H9 (cell line): ENCODE measurements at regions not wholly inside any gene's neighbourhood (a gene's known extent, or its start where the extent isn't known, plus 50 kb on each side); places are given as distances from the start of the nearest gene placed in this dataset.

Experiments used
- DNase-seq: peaks from one replicate; pipeline ENCODE4 v3.0.0-alpha.2; 2017
- H2AFZ ChIP-seq: one replicate; pipeline ENCODE4 v1.6.1; 2013; ENCODE audit warnings: mild to moderate bottlenecking, low read length, control low read depth, moderate library complexity
- H2AK5ac ChIP-seq: 2 replicates; pipeline ENCODE4 v1.6.1; 2013; ENCODE audit warnings: low read length, control low read depth, mixed read lengths; ENCODE audit not compliant: insufficient read length
- H2BK120ac ChIP-seq: one replicate; pipeline ENCODE4 v1.6.1; 2013; ENCODE audit warnings: low read depth, mild to moderate bottlenecking, low read length, control low read depth, inconsistent platforms; ENCODE audit not compliant: poor library complexity, severe bottlenecking
- H2BK12ac ChIP-seq: 2 replicates; pipeline ENCODE4 v1.6.1; 2013; ENCODE audit warnings: low read length, control low read depth, mixed read lengths, low read depth; ENCODE audit not compliant: insufficient read length
- H2BK15ac ChIP-seq: 2 replicates; pipeline ENCODE4 v1.6.1; 2013; ENCODE audit warnings: low read depth, low read length, control low read depth
- H2BK20ac ChIP-seq: one replicate; pipeline ENCODE4 v1.6.1; 2013; ENCODE audit warnings: low read depth, mild to moderate bottlenecking, low read length, control low read depth, inconsistent platforms; ENCODE audit not compliant: poor library complexity, severe bottlenecking
- H2BK5ac ChIP-seq: 2 replicates; pipeline ENCODE4 v1.6.1; 2013; ENCODE audit warnings: low read length, control low read depth, mixed read lengths; ENCODE audit not compliant: insufficient read length
- H3K14ac ChIP-seq: 2 replicates; pipeline ENCODE4 v1.6.1; 2013; ENCODE audit warnings: low read length, control low read depth; ENCODE audit not compliant: insufficient read depth
- H3K18ac ChIP-seq: 2 replicates; pipeline ENCODE4 v1.6.1; 2013; ENCODE audit warnings: low read depth, mild to moderate bottlenecking, mixed read lengths, low read length, control low read depth; ENCODE audit not compliant: insufficient read length
- H3K23ac ChIP-seq: 2 replicates; pipeline ENCODE4 v1.6.1; 2013; ENCODE audit warnings: low read length, control low read depth, mixed read lengths, low read depth; ENCODE audit not compliant: insufficient read length
- H3K23me2 ChIP-seq: 2 replicates; pipeline ENCODE4 v1.6.1; 2013; ENCODE audit warnings: low read depth, mild to moderate bottlenecking, mixed read lengths, low read length, control low read depth; ENCODE audit not compliant: insufficient read length, poor library complexity, severe bottlenecking
- H3K27ac ChIP-seq: 2 replicates; pipeline ENCODE4 v1.5.1; 2013; ENCODE audit warnings: low read length, control low read depth, mixed read lengths, low read depth; ENCODE audit not compliant: insufficient read length
- H3K27me3 ChIP-seq: 2 replicates; pipeline ENCODE4 v1.6.1; 2013; ENCODE audit warnings: low read length, control low read depth, inconsistent platforms; ENCODE audit not compliant: insufficient read depth
- H3K4ac ChIP-seq: 2 replicates; pipeline ENCODE4 v1.6.1; 2013; ENCODE audit warnings: low read depth, mild to moderate bottlenecking, control low read depth, inconsistent platforms, low read length, moderate library complexity
- H3K4me1 ChIP-seq: 2 replicates; pipeline ENCODE4 v1.6.1; 2013; ENCODE audit warnings: low read length, control low read depth, inconsistent platforms; ENCODE audit not compliant: insufficient read depth
- H3K4me2 ChIP-seq: 2 replicates; pipeline ENCODE4 v1.6.1; 2013; ENCODE audit warnings: low read length, control low read depth, mixed read lengths; ENCODE audit not compliant: insufficient read length, insufficient read depth
- H3K56ac ChIP-seq: 2 replicates; pipeline ENCODE4 v1.6.1; 2013; ENCODE audit warnings: low read depth, mild to moderate bottlenecking, mixed read lengths, low read length, control low read depth; ENCODE audit not compliant: insufficient read length
- H3K79me1 ChIP-seq: 2 replicates; pipeline ENCODE4 v1.6.1; 2013; ENCODE audit warnings: low read depth, mild to moderate bottlenecking, moderate library complexity, low read length, control low read depth, inconsistent platforms; ENCODE audit not compliant: insufficient read depth, poor library complexity, severe bottlenecking
- H3K79me2 ChIP-seq: 2 replicates; pipeline ENCODE4 v1.6.1; 2013; ENCODE audit warnings: low read length, control low read depth, inconsistent platforms; ENCODE audit not compliant: insufficient read depth
- H3K9ac ChIP-seq: 2 replicates; pipeline ENCODE4 v1.6.1; 2013; ENCODE audit warnings: low read length, control low read depth, mixed read lengths; ENCODE audit not compliant: insufficient read length; ENCODE audit errors: extremely low read depth
- H3K9me3 ChIP-seq: one replicate; pipeline ENCODE4 v1.6.1; 2013; ENCODE audit warnings: low read depth, low read length, inconsistent platforms; ENCODE audit not compliant: control insufficient read depth
- H3T11ph ChIP-seq: one replicate; pipeline ENCODE4 v1.6.1; 2013; ENCODE audit warnings: mild to moderate bottlenecking, low read length, control low read depth, inconsistent platforms
- H4K20me1 ChIP-seq: one replicate; pipeline ENCODE4 v1.6.1; 2013; ENCODE audit not compliant: control insufficient read depth, insufficient read length, insufficient read depth
- H4K5ac ChIP-seq: 2 replicates; pipeline ENCODE4 v1.6.1; 2013; ENCODE audit warnings: low read depth, mild to moderate bottlenecking, mixed read lengths, low read length, control low read depth; ENCODE audit not compliant: insufficient read length
- H4K8ac ChIP-seq: replicated peaks from 2 replicates; pipeline ENCODE4 v1.6.1; 2013; ENCODE audit warnings: low read length, control low read depth, mixed read lengths, low read depth; ENCODE audit not compliant: insufficient read length
- H4K91ac ChIP-seq: 2 replicates; pipeline ENCODE4 v1.6.1; 2013; ENCODE audit warnings: low read depth, mild to moderate bottlenecking, moderate library complexity, mixed read lengths, low read length, control low read depth; ENCODE audit not compliant: insufficient read length
- H3K27ac Mint-ChIP-seq, 3 experiments: 2 replicates in 2 of 3; 3 replicates in 1 of 3; pipeline ENCODE4 v1.8.0; 2020 to 2021; ENCODE audit warnings: mixed read lengths in 3 of 3, mild to moderate bottlenecking in 1 of 3, moderate library complexity in 1 of 3
- H3K27me3 Mint-ChIP-seq: 2 replicates; pipeline ENCODE4 v1.8.0; 2021; ENCODE audit warnings: low read depth, mild to moderate bottlenecking, moderate library complexity, mixed read lengths
- H3K36me3 Mint-ChIP-seq, 3 experiments: 2 replicates in 2 of 3; 3 replicates in 1 of 3; pipeline ENCODE4 v1.8.0; 2020 to 2021; ENCODE audit warnings: low read depth in 3 of 3, mixed read lengths in 3 of 3; ENCODE audit not compliant: insufficient read depth in 1 of 3
- H3K4me1 Mint-ChIP-seq, 2 experiments: 2 replicates each; pipeline ENCODE4 v1.8.0; 2020; ENCODE audit warnings: mixed read lengths in 2 of 2
- H3K4me3 Mint-ChIP-seq, 2 experiments: 2 replicates in 1 of 2; 3 replicates in 1 of 2; pipeline ENCODE4 v1.8.0; 2020 to 2021; ENCODE audit warnings: mild to moderate bottlenecking in 2 of 2, mixed read lengths in 2 of 2, moderate library complexity in 1 of 2
- H3K9me3 Mint-ChIP-seq, 2 experiments: 2 replicates in 1 of 2; 3 replicates in 1 of 2; pipeline ENCODE4 v1.8.0; 2020; ENCODE audit warnings: mild to moderate bottlenecking in 2 of 2, mixed read lengths in 2 of 2, moderate library complexity in 1 of 2
- CTCF ChIP-seq: fragments of 200-600 bp; sonication (generic); conservative IDR thresholded peaks from 3 replicates; pipeline ENCODE4 v1.8.0; 2021; ENCODE audit warnings: antibody characterized with exemption, mild to moderate bottlenecking
- WGBS: extraction: QIAGEN DNeasy Blood & Tissue Kit; methylation state at CpG from one replicate; pipeline ENCODE4 v1.1.7; 2013; ENCODE audit warnings: missing lambda C conversion rate, low lambda C conversion rate, mixed read lengths; ENCODE audit not compliant: insufficient read length; ENCODE audit errors: extremely low coverage; 5-methylcytosine and 5-hydroxymethylcytosine counted together

- H3K9me3 ChIP-seq = no peaks in the 10 kb centered on the region
- H3K23ac ChIP-seq = no peak overlapping the region
- no peak overlapping the region for H3K4ac ChIP-seq
- H2BK20ac ChIP-seq = no peak overlapping the region
- no peak overlapping the region for H3K4me3 Mint-ChIP-seq
- no peak overlapping the region for H2BK120ac ChIP-seq
- H2AK5ac ChIP-seq = no peak overlapping the region
- no peaks in the 10 kb centered on the region for H3K79me2 ChIP-seq
- H3K18ac ChIP-seq = no peak overlapping the region
- H3K9ac ChIP-seq = no peak overlapping the region
- no peak overlapping the region for H3K4me2 ChIP-seq
- H3K14ac ChIP-seq = no peak overlapping the region
- WGBS = no CpG with 5 or more reads among the region's 1 CpG
- no peak overlapping the region for H2BK12ac ChIP-seq
- no peak overlapping the region for H4K5ac ChIP-seq
- no peaks in the 10 kb centered on the region for H3K4me1 ChIP-seq
- no peak for TF ChIP-seq CTCF
- no peaks in the 10 kb centered on the region for H3K27me3 ChIP-seq
- no peaks in the 10 kb centered on the region for H3K23me2 ChIP-seq
- peaks cover 0 to 7% of the 10 kb centered on the region in 2 experiments; a peak in 1 of 4 replicates for H3K4me1 Mint-ChIP-seq
- no peak overlapping the region for H4K91ac ChIP-seq
- no peak overlapping the region for H2BK5ac ChIP-seq
- H3K27ac ChIP-seq = no peak overlapping the region
- no peak overlapping the region for H3K27ac Mint-ChIP-seq
- no peak overlapping the region for H3T11ph ChIP-seq
- H3K36me3 Mint-ChIP-seq = no peaks in the 10 kb centered on the region
- no peaks in the 10 kb centered on the region for H3K79me1 ChIP-seq
- no peaks in the 10 kb centered on the region for H3K9me3 Mint-ChIP-seq
- no peak for DNase-seq
- no peak overlapping the region for H2BK15ac ChIP-seq
- H4K8ac ChIP-seq = no peak overlapping the region
- no peak overlapping the region for H2AFZ ChIP-seq
- no peaks in the 10 kb centered on the region for H3K27me3 Mint-ChIP-seq
- no peak overlapping the region for H3K56ac ChIP-seq
- H4K20me1 ChIP-seq = no peaks in the 10 kb centered on the region
These were observed 541.4 kb downstream of the PRELID2 start for GRCh38 chr5:145293716-145294115.
